ENCODE measurements at regions not wholly inside any gene's neighbourhood (a gene's known extent, or its start where the extent isn't known, plus 50 kb on each side); places are given as distances from the start of the nearest gene placed in this dataset.

GRCh38 chr3:10759495-10759894 lies 56.5 kb upstream of the SLC6A11 start:
- Histone ChIP-seq H3K36me3 (no peaks in the 10 kb centered on the region), H3K27ac (no peak overlapping the region), H3K9me3 (ENCODE audit: severe bottlenecking) (no peaks in the 10 kb centered on the region), H3K27me3 (ENCODE audit: insufficient read depth, low read depth, severe bottlenecking) (peaks cover 6% of the 10 kb centered on the region), H3K4me3 (ENCODE audit: low read depth, low read length) (no peak overlapping the region)
- TF ChIP-seq CTCF (IDR thresholded peaks at IDR 0.05; ENCODE audit: low read depth, low read length), result no peak
- no peak for DNase-seq

GRCh38 chr3:10760199-10760598 lies 55.8 kb upstream of the SLC6A11 start:
- Histone ChIP-seq H3K27ac (no peak overlapping the region), H3K9me3 (ENCODE audit: severe bottlenecking) (no peaks in the 10 kb centered on the region), H3K4me3 (ENCODE audit: low read depth, low read length) (no peak overlapping the region), H3K36me3 (no peaks in the 10 kb centered on the region), H3K27me3 (ENCODE audit: insufficient read depth, low read depth, severe bottlenecking) (peaks cover 6% of the 10 kb centered on the region)
- no peak for TF ChIP-seq CTCF (IDR thresholded peaks at IDR 0.05; ENCODE audit: low read depth, low read length)
- no peak for DNase-seq

GRCh38 chr3:10761583-10761982 lies 54.4 kb upstream of the SLC6A11 start:
- H3K27ac ChIP-seq, result no peak overlapping the region
- no peaks in the 10 kb centered on the region for H3K9me3 ChIP-seq (ENCODE audit: severe bottlenecking)
- no peak for DNase-seq
- no peak overlapping the region for H3K4me3 ChIP-seq (ENCODE audit: low read depth, low read length)
- peaks cover 6% of the 10 kb centered on the region for H3K27me3 ChIP-seq (ENCODE audit: insufficient read depth, low read depth, severe bottlenecking)
- no peaks in the 10 kb centered on the region for H3K36me3 ChIP-seq
- no peak for TF ChIP-seq CTCF (IDR thresholded peaks at IDR 0.05; ENCODE audit: low read depth, low read length)

GRCh38 chr3:10762116-10762515 lies 53.9 kb upstream of the SLC6A11 start:
- peaks cover 6% of the 10 kb centered on the region for H3K27me3 ChIP-seq (ENCODE audit: insufficient read depth, low read depth, severe bottlenecking)
- TF ChIP-seq CTCF (IDR thresholded peaks at IDR 0.05; ENCODE audit: low read depth, low read length), result no peak
- DNase-seq, result peak; percentile 28
- no peak overlapping the region for H3K4me3 ChIP-seq (ENCODE audit: low read depth, low read length)
- H3K36me3 ChIP-seq, result no peaks in the 10 kb centered on the region
- no peak overlapping the region for H3K27ac ChIP-seq
- H3K9me3 ChIP-seq (ENCODE audit: severe bottlenecking), result no peaks in the 10 kb centered on the region

GRCh38 chr3:10762611-10763247 lies 53.3 kb upstream of the SLC6A11 start:
- no peak for TF ChIP-seq CTCF (IDR thresholded peaks at IDR 0.05; ENCODE audit: low read depth, low read length)

GRCh38 chr3:10763248-10763620 lies 52.8 kb upstream of the SLC6A11 start:
- H3K36me3 ChIP-seq, result no peaks in the 10 kb centered on the region
- H3K27ac ChIP-seq, result no peak overlapping the region
- no peak overlapping the region for H3K4me3 ChIP-seq (ENCODE audit: low read depth, low read length)
- DNase-seq, result no peak
- TF ChIP-seq CTCF (IDR thresholded peaks at IDR 0.05; ENCODE audit: low read depth, low read length), result no peak
- no peaks in the 10 kb centered on the region for H3K9me3 ChIP-seq (ENCODE audit: severe bottlenecking)
- H3K27me3 ChIP-seq (ENCODE audit: insufficient read depth, low read depth, severe bottlenecking), result no peaks in the 10 kb centered on the region

More at GRCh38 chr3:10762611-10763247, 53.3 kb upstream of the SLC6A11 start:
- no peaks in the 10 kb centered on the region for H3K36me3 ChIP-seq
- H3K4me3 ChIP-seq (ENCODE audit: low read depth, low read length), result no peak overlapping the region
- peaks cover 1% of the 10 kb centered on the region for H3K27me3 ChIP-seq (ENCODE audit: insufficient read depth, low read depth, severe bottlenecking)
- no peaks in the 10 kb centered on the region for H3K9me3 ChIP-seq (ENCODE audit: severe bottlenecking)
- no peak overlapping the region for H3K27ac ChIP-seq
- DNase-seq, result no peak
